Neural progenitor cell (in vitro differentiated cells): ENCODE measurements at regions not wholly inside any gene's neighbourhood (a gene's known extent, or its start where the extent isn't known, plus 50 kb on each side); places are given as distances from the start of the nearest gene placed in this dataset.

Experiments used
- DNase-seq: peaks from one replicate; pipeline ENCODE4 v3.0.0-alpha.2; 2016; ENCODE audit warnings: low spot score
- H2AFZ ChIP-seq: fragments of 200-600 bp; sonication (generic); replicated peaks from 2 replicates; pipeline ENCODE4 v1.6.1; 2016; ENCODE audit warnings: antibody characterized with exemption
- H3F3A ChIP-seq: fragments of 200-600 bp; sonication (generic); 2 replicates; pipeline ENCODE4 v1.6.1; 2016; ENCODE audit warnings: antibody characterized with exemption, low read depth
- H3K27ac ChIP-seq: fragments of 200-600 bp; sonication (generic); 2 replicates; pipeline ENCODE4 v1.5.1; 2016; ENCODE audit warnings: mild to moderate bottlenecking
- H3K27me3 ChIP-seq: fragments of 200-600 bp; sonication (generic); 2 replicates; pipeline ENCODE4 v1.6.1; 2016; ENCODE audit warnings: mild to moderate bottlenecking, moderate library complexity
- H3K36me3 ChIP-seq: fragments of 200-600 bp; sonication (generic); 2 replicates; pipeline ENCODE4 v1.5.1; 2016
- H3K4me1 ChIP-seq: fragments of 200-600 bp; sonication (generic); 2 replicates; pipeline ENCODE4 v1.6.1; 2016; ENCODE audit warnings: mixed run types
- H3K4me2 ChIP-seq: fragments of 200-600 bp; sonication (generic); 2 replicates; pipeline ENCODE4 v1.6.1; 2016
- H3K4me3 ChIP-seq: fragments of 200-600 bp; sonication (generic); 2 replicates; pipeline ENCODE4 v1.5.1; 2016
- H3K79me2 ChIP-seq: fragments of 200-600 bp; sonication (generic); 2 replicates; pipeline ENCODE4 v1.6.1; 2016; ENCODE audit warnings: low read depth
- H3K9ac ChIP-seq: fragments of 200-600 bp; sonication (generic); 2 replicates; pipeline ENCODE4 v1.6.1; 2016
- H3K9me3 ChIP-seq: fragments of 200-600 bp; sonication (generic); 2 replicates; pipeline ENCODE4 v1.5.1; 2016; ENCODE audit warnings: low read depth
- H4K20me1 ChIP-seq: fragments of 200-600 bp; sonication (generic); 2 replicates; pipeline ENCODE4 v1.6.1; 2016; ENCODE audit warnings: low read depth
- H3K27ac Mint-ChIP-seq: 3 replicates; pipeline ENCODE4 v1.8.0; 2021; ENCODE audit warnings: mixed read lengths
- H3K27me3 Mint-ChIP-seq: 2 replicates; pipeline ENCODE4 v1.8.0; 2022; ENCODE audit warnings: low read depth, mild to moderate bottlenecking, inconsistent platforms, moderate library complexity, mixed read lengths; ENCODE audit not compliant: insufficient read depth
- H3K36me3 Mint-ChIP-seq: 3 replicates; pipeline ENCODE4 v1.8.0; 2021; ENCODE audit warnings: mixed read lengths
- H3K4me1 Mint-ChIP-seq: 3 replicates; pipeline ENCODE4 v1.8.0; 2021; ENCODE audit warnings: mixed read lengths
- H3K4me3 Mint-ChIP-seq: 3 replicates; pipeline ENCODE4 v1.8.0; 2021; ENCODE audit warnings: mild to moderate bottlenecking, moderate library complexity, mixed read lengths
- H3K9me3 Mint-ChIP-seq: 3 replicates; pipeline ENCODE4 v1.8.0; 2020; ENCODE audit warnings: mixed read lengths
- CTCF ChIP-seq: fragments of 200-600 bp; sonication (generic); IDR thresholded peaks from 2 replicates; pipeline ENCODE4 v1.5.1; 2017; ENCODE audit warnings: antibody characterized with exemption, mild to moderate bottlenecking
- EZH2 ChIP-seq: fragments of 200-600 bp; sonication (generic); IDR thresholded peaks from 2 replicates; pipeline ENCODE4 v1.6.1; 2017; ENCODE audit warnings: antibody characterized with exemption, mild to moderate bottlenecking, moderate library complexity
- EZH2phosphoT487 ChIP-seq: fragments of 200-600 bp; sonication (generic); IDR thresholded peaks from 2 replicates; pipeline ENCODE4 v1.6.1; 2017; ENCODE audit warnings: antibody characterized with exemption

GRCh38 chr6:137304020-137304780 is 85.0 kb upstream of the IFNGR1 start:
- TF ChIP-seq EZH2 (no peak), CTCF (no peak), EZH2phosphoT487 (no peak)
- Histone ChIP-seq H2AFZ (no peak overlapping the region), H3K4me3 (no peak overlapping the region), H3K9me3 (no peaks in the 10 kb centered on the region), H3F3A (no peaks in the 10 kb centered on the region), H3K4me2 (no peak overlapping the region), H3K79me2 (no peaks in the 10 kb centered on the region), H3K27me3 (peaks cover 2% of the 10 kb centered on the region), H3K9ac (no peak overlapping the region), H3K36me3 (no peaks in the 10 kb centered on the region), H4K20me1 (no peaks in the 10 kb centered on the region), H3K4me1 (no peaks in the 10 kb centered on the region), H3K27ac (no peak overlapping the region)
- H3K27ac Mint-ChIP-seq = no peak overlapping the region
- peaks cover 4% of the 10 kb centered on the region for H3K27me3 Mint-ChIP-seq
- no peak overlapping the region for H3K4me3 Mint-ChIP-seq
- peaks cover 10% of the 10 kb centered on the region for H3K9me3 Mint-ChIP-seq
- peaks cover 16% of the 10 kb centered on the region for H3K4me1 Mint-ChIP-seq
- H3K36me3 Mint-ChIP-seq = no peaks in the 10 kb centered on the region
- DNase-seq = no peak

- H3K9me3 ChIP-seq = no peaks in the 10 kb centered on the region
- H3F3A ChIP-seq = no peaks in the 10 kb centered on the region
- Mint-ChIP-seq H3K4me1 (peaks cover 24% of the 10 kb centered on the region), H3K36me3 (no peaks in the 10 kb centered on the region), H3K27me3 (peaks cover 4% of the 10 kb centered on the region), H3K27ac (peak overlapping the region; percentile 2), H3K9me3 (peaks cover 10% of the 10 kb centered on the region), H3K4me3 (no peak overlapping the region)
- no peak overlapping the region for H2AFZ ChIP-seq
- no peaks in the 10 kb centered on the region for H3K79me2 ChIP-seq
- no peak overlapping the region for H3K27ac ChIP-seq
- peaks cover under 1% of the 10 kb centered on the region for H3K4me1 ChIP-seq
- H4K20me1 ChIP-seq = no peaks in the 10 kb centered on the region
- H3K27me3 ChIP-seq = peaks cover 9% of the 10 kb centered on the region
- DNase-seq = no peak
- no peaks in the 10 kb centered on the region for H3K36me3 ChIP-seq
- H3K4me3 ChIP-seq = no peak overlapping the region
- no peak overlapping the region for H3K4me2 ChIP-seq
- TF ChIP-seq CTCF = no peak
- TF ChIP-seq EZH2phosphoT487 = no peak
- no peak overlapping the region for H3K9ac ChIP-seq
Measured at GRCh38 chr6:137303441-137303840, 84.3 kb upstream of the IFNGR1 start.

GRCh38 chr6:137299681-137300080 is 80.5 kb upstream of the IFNGR1 start:
- no peak for DNase-seq
- Histone ChIP-seq H2AFZ (no peak overlapping the region), H3K27me3 (peaks cover 29% of the 10 kb centered on the region), H3K4me2 (no peak overlapping the region), H3F3A (no peaks in the 10 kb centered on the region), H4K20me1 (no peaks in the 10 kb centered on the region), H3K4me1 (peaks cover 6% of the 10 kb centered on the region), H3K36me3 (no peaks in the 10 kb centered on the region), H3K9ac (no peak overlapping the region), H3K9me3 (no peaks in the 10 kb centered on the region), H3K4me3 (no peak overlapping the region), H3K79me2 (no peaks in the 10 kb centered on the region), H3K27ac (no peak overlapping the region)
- peaks cover 3% of the 10 kb centered on the region for H3K27me3 Mint-ChIP-seq
- no peak overlapping the region for H3K4me3 Mint-ChIP-seq
- peaks cover 53% of the 10 kb centered on the region for H3K4me1 Mint-ChIP-seq
- no peaks in the 10 kb centered on the region for H3K36me3 Mint-ChIP-seq
- TF ChIP-seq EZH2 = no peak
- TF ChIP-seq EZH2phosphoT487 = no peak
- no peak for TF ChIP-seq CTCF
- no peak overlapping the region for H3K27ac Mint-ChIP-seq
- H3K9me3 Mint-ChIP-seq = peaks cover 14% of the 10 kb centered on the region
